Gastrocnemius medialis (tissue), 4 donors: ENCODE measurements at regions not wholly inside any gene's neighbourhood (a gene's known extent, or its start where the extent isn't known, plus 50 kb on each side); places are given as distances from the start of the nearest gene placed in this dataset.

ENCODE experiments used
- ATAC-seq, 2 donors: fragments of 150-250 bp; one replicate each; pipeline ENCODE4 v1.9.1; 2016
- DNase-seq, 2 donors: peaks; one replicate each; pipeline ENCODE4 v3.0.0-alpha.2; 2019
- H3K27ac ChIP-seq, 4 donors: fragments of 200-600 bp; sonication (generic); 1 replicate in 1 of 4; 2 replicates in 3 of 4; pipeline ENCODE4 v1.5.1; 2016 to 2018; ENCODE audit warnings: mild to moderate bottlenecking in 2 of 4, moderate library complexity in 1 of 4
- H3K27me3 ChIP-seq, 3 donors: fragments of 200-600 bp; sonication (generic) in 2 of 3; 1 replicate in 1 of 3; 2 replicates in 2 of 3; pipeline versions ENCODE4 v1.5.1 to v1.6.0; 2016 to 2019; ENCODE audit warnings: mild to moderate bottlenecking in 1 of 3, moderate library complexity in 1 of 3
- H3K36me3 ChIP-seq, 2 donors: fragments of 200-600 bp; sonication (generic) in 1 of 2; one replicate each; pipeline ENCODE4 v1.5.1; 2017 to 2018
- H3K4me1 ChIP-seq, 2 donors: fragments of 200-600 bp; sonication (generic) in 1 of 2; one replicate each; pipeline ENCODE4 v1.5.1; 2016 to 2017; ENCODE audit warnings: mild to moderate bottlenecking in 2 of 2
- H3K4me3 ChIP-seq, 4 donors: fragments of 200-600 bp; sonication (generic) in 3 of 4; 1 replicate in 1 of 4; 2 replicates in 3 of 4; pipeline ENCODE4 v1.5.1; 2016 to 2019; ENCODE audit warnings: mild to moderate bottlenecking in 2 of 4
- H3K9me3 ChIP-seq, 3 donors: fragments of 200-600 bp; sonication (generic) in 2 of 3; 1 replicate in 1 of 3; 2 replicates in 2 of 3; pipeline ENCODE4 v1.5.1; 2016 to 2019
- POLR2A ChIP-seq, 2 donors: fragments of 450-650 bp; IDR thresholded peaks; one replicate each; pipeline ENCODE4 v1.6.1; 2017; ENCODE audit warnings: antibody characterized with exemption in 2 of 2, mild to moderate bottlenecking in 2 of 2, moderate library complexity in 2 of 2
- in situ Hi-C, 4 donors: fragments of 200-750 bp; cut with MboI; loops; one replicate each; pipeline versions ENCODE4 v1.15.0 to v1.8.0; 2017; ENCODE audit warnings: low sequenced_read_pairs in 4 of 4
- intact Hi-C: fragments of 100-400 bp; cut with DNase I; formaldehyde crosslinking; loops from one replicate; pipeline ENCODE4 v1.15.1; 2023; ENCODE audit warnings: low total_unique reads
- TF ChIP-seq, protein P1 (sequence below), 5 experiments: fragments of 450-650 bp in 3 of 5; fragments of 200-600 bp in 2 of 5; sonication (generic) in 2 of 5; IDR thresholded peaks in 4 of 5; conservative IDR thresholded peaks in 1 of 5; 1 replicate in 4 of 5; 2 replicates in 1 of 5; pipeline ENCODE4 v1.5.1; 2016 to 2019; ENCODE audit warnings: antibody characterized with exemption in 5 of 5, mild to moderate bottlenecking in 3 of 5, moderate library complexity in 3 of 5

DNA sequence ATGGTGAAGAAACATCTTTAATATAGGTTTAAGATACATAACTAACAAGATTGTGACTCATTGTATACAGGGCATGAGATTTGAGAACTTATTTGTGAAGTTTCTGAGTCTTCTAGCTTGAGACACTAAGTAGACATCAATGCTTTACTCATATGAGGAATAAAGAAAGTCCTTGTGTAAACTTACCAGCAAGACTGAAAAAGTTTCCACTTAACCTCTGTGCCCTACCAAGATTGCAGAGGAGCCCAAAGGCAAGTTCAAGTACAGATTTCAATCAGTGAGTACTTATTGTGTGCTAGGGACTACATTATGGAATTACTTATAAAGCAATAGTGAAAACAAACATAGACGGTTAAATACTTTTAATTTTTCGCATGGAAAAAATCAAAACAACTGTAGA is 1041.2 kb upstream of the CELF4 start:
- in situ Hi-C loops (no loop called here), intact Hi-C loops (no loop called here)
- H3K4me3 ChIP-seq, result no peak overlapping the region
- H3K9me3 ChIP-seq, result no peaks in the 10 kb centered on the region
- H3K36me3 ChIP-seq, result no peaks in the 10 kb centered on the region
- no peak overlapping the region for H3K27ac ChIP-seq
- no peaks in the 10 kb centered on the region for H3K27me3 ChIP-seq
- DNase-seq (no peak), ATAC-seq (no peak)
- no peak for TF ChIP-seq POLR2A (IDR thresholded peaks at IDR 0.05)
- TF ChIP-seq, protein P1, sequence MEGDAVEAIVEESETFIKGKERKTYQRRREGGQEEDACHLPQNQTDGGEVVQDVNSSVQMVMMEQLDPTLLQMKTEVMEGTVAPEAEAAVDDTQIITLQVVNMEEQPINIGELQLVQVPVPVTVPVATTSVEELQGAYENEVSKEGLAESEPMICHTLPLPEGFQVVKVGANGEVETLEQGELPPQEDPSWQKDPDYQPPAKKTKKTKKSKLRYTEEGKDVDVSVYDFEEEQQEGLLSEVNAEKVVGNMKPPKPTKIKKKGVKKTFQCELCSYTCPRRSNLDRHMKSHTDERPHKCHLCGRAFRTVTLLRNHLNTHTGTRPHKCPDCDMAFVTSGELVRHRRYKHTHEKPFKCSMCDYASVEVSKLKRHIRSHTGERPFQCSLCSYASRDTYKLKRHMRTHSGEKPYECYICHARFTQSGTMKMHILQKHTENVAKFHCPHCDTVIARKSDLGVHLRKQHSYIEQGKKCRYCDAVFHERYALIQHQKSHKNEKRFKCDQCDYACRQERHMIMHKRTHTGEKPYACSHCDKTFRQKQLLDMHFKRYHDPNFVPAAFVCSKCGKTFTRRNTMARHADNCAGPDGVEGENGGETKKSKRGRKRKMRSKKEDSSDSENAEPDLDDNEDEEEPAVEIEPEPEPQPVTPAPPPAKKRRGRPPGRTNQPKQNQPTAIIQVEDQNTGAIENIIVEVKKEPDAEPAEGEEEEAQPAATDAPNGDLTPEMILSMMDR (IDR thresholded peaks at IDR 0.05 in 4 of 5, conservative IDR thresholded peaks at IDR 0.05 in 1 of 5), result no peak
- H3K4me1 ChIP-seq, result no peaks in the 10 kb centered on the region

DNA sequence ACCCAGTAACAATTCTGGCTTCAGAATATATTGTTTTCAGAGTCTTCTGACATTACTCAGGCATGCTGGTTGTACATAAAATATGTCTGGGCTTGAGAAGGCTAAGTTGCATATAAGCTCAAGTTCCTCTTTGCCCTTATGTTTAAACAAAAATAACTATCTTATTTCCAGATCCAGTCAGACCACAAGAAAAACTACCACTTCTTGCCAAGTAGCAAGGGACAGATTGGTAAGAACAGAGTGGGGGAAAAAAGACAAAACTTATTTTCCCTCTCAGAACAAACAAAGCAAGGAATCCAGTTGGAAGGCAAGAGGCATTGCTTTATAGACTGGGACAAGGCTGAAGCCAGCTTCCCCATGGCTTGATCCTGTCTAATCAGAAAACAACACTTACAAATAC is 1036.7 kb upstream of the CELF4 start:
- no peaks in the 10 kb centered on the region for H3K9me3 ChIP-seq
- H3K4me3 ChIP-seq, result no peak overlapping the region
- H3K4me1 ChIP-seq, result no peaks in the 10 kb centered on the region
- ATAC-seq (no peak), DNase-seq (no peak)
- H3K27me3 ChIP-seq, result no peaks in the 10 kb centered on the region
- intact Hi-C loops, result no loop called here
- TF ChIP-seq, protein P1 (IDR thresholded peaks at IDR 0.05 in 4 of 5, conservative IDR thresholded peaks at IDR 0.05 in 1 of 5), result no peak
- TF ChIP-seq POLR2A (IDR thresholded peaks at IDR 0.05), result no peak
- no peaks in the 10 kb centered on the region for H3K36me3 ChIP-seq
- no peak overlapping the region for H3K27ac ChIP-seq
- in situ Hi-C loops, result no loop called here

DNA sequence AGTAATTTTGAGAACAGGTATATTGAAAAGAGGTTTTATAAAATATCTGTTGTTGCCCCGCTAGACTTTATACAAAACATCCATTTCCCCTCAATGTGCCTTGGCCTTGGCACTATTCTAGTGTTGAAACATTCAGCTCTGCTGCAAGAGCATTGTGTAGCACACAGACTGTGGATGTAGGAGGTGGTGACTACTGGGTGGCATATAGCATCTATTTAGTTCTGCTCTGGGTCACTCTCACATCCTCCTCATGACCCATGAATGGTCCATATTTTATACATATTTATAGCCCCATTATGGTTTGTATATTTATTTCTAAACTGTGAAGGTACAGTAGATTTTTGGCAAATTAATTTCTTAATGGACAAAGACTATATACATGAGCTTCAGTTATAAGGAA is 1022.0 kb upstream of the CELF4 start:
- Histone ChIP-seq H3K36me3 (no peaks in the 10 kb centered on the region), H3K9me3 (no peaks in the 10 kb centered on the region), H3K27me3 (no peaks in the 10 kb centered on the region), H3K4me3 (no peak overlapping the region), H3K4me1 (no peaks in the 10 kb centered on the region), H3K27ac (no peak overlapping the region)
- TF ChIP-seq POLR2A (IDR thresholded peaks at IDR 0.05), result no peak
- TF ChIP-seq, protein P1 (IDR thresholded peaks at IDR 0.05 in 4 of 5, conservative IDR thresholded peaks at IDR 0.05 in 1 of 5), result no peak
- no peak for DNase-seq
- intact Hi-C loops, result no loop called here
- no peak for ATAC-seq
- in situ Hi-C loops, result no loop called here

DNA sequence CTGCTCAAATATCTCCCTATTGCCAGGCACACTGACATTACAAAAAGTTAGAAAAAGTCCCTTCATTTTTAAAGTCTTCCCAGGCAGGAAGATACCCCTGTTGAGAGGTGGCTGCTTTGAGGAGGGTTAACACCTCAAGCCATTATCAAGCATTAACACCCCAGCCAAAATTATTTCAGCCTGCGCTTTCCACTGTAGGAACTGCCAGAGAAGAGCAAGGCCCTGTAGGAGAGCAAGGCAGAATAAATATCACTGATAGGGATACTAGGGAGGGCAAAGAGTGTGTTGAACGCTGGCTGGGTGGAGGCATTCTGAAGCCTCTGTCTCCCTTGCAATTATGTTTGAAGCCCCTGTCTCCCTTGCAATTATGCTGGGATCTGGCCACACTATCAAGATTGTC is 1020.7 kb upstream of the CELF4 start:
- intact Hi-C loops (no loop called here), in situ Hi-C loops (no loop called here)
- no peak for ATAC-seq

DNA sequence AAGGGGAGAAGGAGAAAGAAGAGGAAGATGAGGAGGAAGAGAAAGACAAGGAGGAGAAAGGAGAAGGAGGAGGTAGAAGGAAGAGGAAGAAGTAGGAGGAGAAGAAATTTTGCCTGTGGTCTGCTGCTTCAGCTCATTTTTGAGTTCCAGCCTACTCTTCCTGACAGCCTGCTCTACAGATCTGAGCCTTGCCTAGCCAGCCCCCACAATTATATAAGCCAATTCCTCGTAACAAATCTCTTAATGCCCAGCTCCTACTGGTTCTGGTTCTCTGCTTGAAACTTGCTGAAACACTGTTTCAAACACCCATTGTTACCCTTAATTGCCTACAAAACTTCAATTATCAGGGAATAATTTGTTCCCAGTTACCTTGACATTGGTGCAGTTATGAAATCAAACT is 1014.2 kb upstream of the CELF4 start:
- ATAC-seq (no peak), DNase-seq (no peak)
- in situ Hi-C loops, result no loop called here
- Histone ChIP-seq H3K9me3 (no peaks in the 10 kb centered on the region), H3K4me1 (no peaks in the 10 kb centered on the region), H3K27ac (no peak overlapping the region), H3K36me3 (no peaks in the 10 kb centered on the region), H3K27me3 (no peaks in the 10 kb centered on the region), H3K4me3 (no peak overlapping the region)
- intact Hi-C loops, result no loop called here
- TF ChIP-seq, protein P1 (IDR thresholded peaks at IDR 0.05 in 4 of 5, conservative IDR thresholded peaks at IDR 0.05 in 1 of 5), result no peak
- no peak for TF ChIP-seq POLR2A (IDR thresholded peaks at IDR 0.05)

More for the DNA sequence above, 1020.7 kb upstream of the CELF4 start:
- Histone ChIP-seq H3K4me3 (no peak overlapping the region), H3K9me3 (no peaks in the 10 kb centered on the region), H3K36me3 (no peaks in the 10 kb centered on the region), H3K27me3 (no peaks in the 10 kb centered on the region), H3K27ac (no peak overlapping the region), H3K4me1 (no peaks in the 10 kb centered on the region)
- no peak for DNase-seq
- TF ChIP-seq POLR2A (IDR thresholded peaks at IDR 0.05), result no peak
- TF ChIP-seq, protein P1 (IDR thresholded peaks at IDR 0.05 in 4 of 5, conservative IDR thresholded peaks at IDR 0.05 in 1 of 5), result no peak
